Stimulated activated CD4-positive, alpha-beta T cell treated with anti-CD3 and anti-CD28 coated beads, TNF-alpha, amount 100 ng/mL, for 1 hour (primary cell): ENCODE measurements at regions not wholly inside any gene's neighbourhood (a gene's known extent, or its start where the extent isn't known, plus 50 kb on each side); places are given as distances from the start of the nearest gene placed in this dataset.
"Not testable (repeated sequence)": the region's sequence is repeated elsewhere in the genome, so short reads cannot be mapped to it uniquely, and the experiment has no call there.

Experiments used
- DNase-seq, 3 donors: peaks; one replicate each; pipeline ENCODE4 v3.0.0-alpha.2; 2020; ENCODE audit warnings: low read depth in 3 of 3, low spot score in 1 of 3

GRCh38 chr3:197371591-197372046 is 73.2 kb upstream of the DLG1 start:
- no peak for DNase-seq

GRCh38 chr3:197369545-197369944 is 71.1 kb upstream of the DLG1 start:
- no peak for DNase-seq

GRCh38 chr3:197368821-197369220 is 70.4 kb upstream of the DLG1 start:
- DNase-seq, result no peak

GRCh38 chr3:197368330-197368729 is 69.9 kb upstream of the DLG1 start:
- DNase-seq, result no peak

GRCh38 chr3:197367081-197367780 is 68.8 kb upstream of the DLG1 start:
- no peak for DNase-seq

- DNase-seq, result no peak
Measured at GRCh38 chr3:197366301-197367044, 68.1 kb upstream of the DLG1 start.

GRCh38 chr3:197365586-197365985 is 67.2 kb upstream of the DLG1 start:
- DNase-seq, result no peak

- no peak for DNase-seq
Measured at GRCh38 chr3:197364410-197365071, 66.1 kb upstream of the DLG1 start.

- no peak for DNase-seq
Measured at GRCh38 chr3:197363553-197364409, 65.4 kb upstream of the DLG1 start.

- DNase-seq, result no peak
Measured at GRCh38 chr3:197362081-197362480, 63.7 kb upstream of the DLG1 start.

- DNase-seq, result not testable (repeated sequence)
Measured at GRCh38 chr3:197360095-197360494, 61.7 kb upstream of the DLG1 start.

GRCh38 chr3:197359476-197359875 is 61.1 kb upstream of the DLG1 start:
- DNase-seq, result not testable (repeated sequence)

- DNase-seq, result no peak
Measured at GRCh38 chr3:197356741-197357140, 58.3 kb upstream of the DLG1 start.

- DNase-seq, result no peak
Measured at GRCh38 chr3:197356275-197356674, 57.9 kb upstream of the DLG1 start.

GRCh38 chr3:197355713-197356112 is 57.3 kb upstream of the DLG1 start:
- DNase-seq, result no peak

GRCh38 chr3:197354568-197355001 is 56.2 kb upstream of the DLG1 start:
- DNase-seq, result no peak

GRCh38 chr3:197353867-197354567 is 55.6 kb upstream of the DLG1 start:
- no peak for DNase-seq

- no peak for DNase-seq
Measured at GRCh38 chr3:197353001-197353866, 54.8 kb upstream of the DLG1 start.

- DNase-seq, result no peak
Measured at GRCh38 chr3:197352382-197352781, 54.0 kb upstream of the DLG1 start.

GRCh38 chr3:197350446-197350845 is 52.0 kb upstream of the DLG1 start:
- no peak for DNase-seq
